HG03064 (cell line): ENCODE measurements at regions not wholly inside any gene's neighbourhood (a gene's known extent, or its start where the extent isn't known, plus 50 kb on each side); places are given as distances from the start of the nearest gene placed in this dataset.

Source experiments
- ATAC-seq: cut with Tn5 transposase; IDR thresholded peaks from one replicate; pipeline ENCODE4 v1.9.1; 2021; ENCODE audit warnings: low read depth; ENCODE audit not compliant: unreplicated experiment

DNA sequence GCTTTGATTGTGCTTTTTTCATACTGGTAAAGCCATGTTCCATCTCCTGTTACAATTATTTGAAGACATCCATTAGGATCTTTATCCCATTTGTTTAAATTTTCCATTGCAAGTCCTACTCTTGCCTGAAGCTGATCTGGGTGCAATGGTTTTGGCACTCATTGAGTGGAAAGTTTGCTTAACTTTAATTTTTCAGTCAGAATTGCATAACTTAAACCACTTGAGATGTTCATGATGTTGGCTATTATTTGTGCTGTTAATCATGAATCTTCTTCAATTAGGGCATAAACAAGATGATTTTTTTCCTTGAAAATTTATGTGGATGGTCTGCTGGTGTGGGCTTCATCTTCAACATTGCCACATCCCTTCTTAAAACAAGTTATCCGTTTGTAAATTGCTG is 180.1 kb downstream of the ST6GAL2 start:
- no peak for ATAC-seq

DNA sequence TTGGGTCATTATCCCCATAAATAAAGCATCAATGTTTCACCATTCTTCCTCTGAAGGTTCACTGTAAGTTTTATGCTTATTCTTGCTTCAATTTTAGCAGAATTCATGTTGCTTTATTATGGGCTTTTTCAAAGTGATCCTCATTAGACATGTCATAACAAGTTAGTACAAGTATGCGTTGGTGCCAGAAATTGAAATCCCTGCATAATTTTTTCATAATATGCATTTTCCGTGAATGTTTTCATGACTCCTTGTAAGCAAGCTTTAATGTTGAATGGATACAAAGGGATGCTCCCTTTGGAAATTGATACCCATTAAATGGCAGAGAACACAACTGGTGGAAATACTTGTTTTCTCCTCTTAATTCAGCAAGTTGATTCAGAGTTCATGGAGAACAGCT is 179.7 kb downstream of the ST6GAL2 start:
- ATAC-seq, result no peak

DNA sequence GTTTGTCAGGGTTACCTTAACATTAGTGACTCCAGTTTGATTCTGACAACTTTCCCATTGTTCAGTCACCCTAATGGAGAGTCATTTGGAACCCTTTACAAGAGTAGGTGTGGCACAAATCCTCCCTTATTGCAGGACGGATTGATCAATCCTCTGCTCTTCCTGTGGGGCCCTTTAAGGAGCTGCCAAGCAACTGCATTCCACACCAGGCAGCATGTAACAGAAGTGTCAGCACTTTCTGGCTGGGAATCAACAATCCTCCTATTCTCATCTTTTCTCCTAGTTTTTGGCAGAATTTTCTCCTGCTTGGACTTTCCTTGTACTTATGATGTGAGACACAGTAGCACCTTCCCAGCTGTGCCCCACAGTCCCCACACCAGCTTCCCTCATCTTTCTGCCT is 177.8 kb downstream of the ST6GAL2 start:
- no peak for ATAC-seq

DNA sequence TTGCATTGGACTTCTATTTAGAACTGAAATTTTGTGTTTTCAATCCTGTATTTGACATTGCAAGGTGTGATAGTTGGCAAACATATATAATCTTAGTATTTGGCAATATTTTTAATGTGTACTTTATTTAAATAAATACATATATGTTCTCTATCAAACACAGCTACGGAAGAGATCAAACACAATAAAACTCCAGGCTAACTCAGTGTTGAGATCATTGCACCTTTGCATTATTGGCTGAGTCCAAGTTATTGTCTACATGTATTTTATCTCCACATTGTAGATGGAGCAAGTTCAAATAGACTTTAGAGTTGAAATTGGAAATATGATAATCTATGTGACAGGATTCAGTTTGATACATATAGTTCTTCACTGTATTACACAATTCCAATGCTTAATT is 176.7 kb downstream of the ST6GAL2 start:
- ATAC-seq, result no peak

DNA sequence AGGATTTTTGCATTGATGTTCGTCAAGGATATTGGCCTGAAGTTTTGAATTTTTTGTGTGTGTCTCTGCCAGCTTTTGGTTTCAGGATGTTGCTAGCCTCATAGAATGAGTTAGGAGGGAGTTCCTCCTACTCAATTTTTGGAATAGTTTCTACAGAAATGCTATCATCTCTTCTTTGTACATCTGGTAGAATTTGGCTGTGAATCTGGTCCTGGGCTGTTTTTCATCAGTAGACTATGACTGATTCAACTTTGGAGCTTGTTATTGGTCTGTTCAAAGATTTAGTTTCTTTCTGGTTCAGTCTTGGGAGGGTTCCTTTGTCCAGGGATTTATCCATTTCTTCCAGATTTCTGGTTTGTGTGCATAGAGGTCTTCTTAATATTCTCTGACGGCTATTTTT is 166.7 kb downstream of the ST6GAL2 start:
- no peak for ATAC-seq

DNA sequence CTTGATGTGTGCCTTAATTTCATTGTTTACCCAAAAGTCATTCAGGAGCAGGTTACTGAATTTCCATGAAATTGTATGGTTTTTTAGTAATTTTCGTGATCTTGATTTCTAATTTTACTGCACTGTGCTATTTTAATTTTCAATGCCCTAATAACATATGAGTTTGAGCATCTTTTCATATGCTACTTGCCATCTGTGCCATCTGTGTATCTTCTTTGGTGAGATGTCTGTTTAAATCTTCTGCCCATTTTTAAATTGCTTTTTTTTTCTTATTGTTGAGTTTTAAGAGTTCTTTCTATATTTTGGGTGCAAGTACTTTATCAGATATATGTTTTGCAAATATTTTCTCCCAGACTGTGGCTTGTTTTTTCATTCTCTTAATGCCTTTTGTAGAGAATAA is 165.9 kb downstream of the ST6GAL2 start:
- ATAC-seq, result no peak

DNA sequence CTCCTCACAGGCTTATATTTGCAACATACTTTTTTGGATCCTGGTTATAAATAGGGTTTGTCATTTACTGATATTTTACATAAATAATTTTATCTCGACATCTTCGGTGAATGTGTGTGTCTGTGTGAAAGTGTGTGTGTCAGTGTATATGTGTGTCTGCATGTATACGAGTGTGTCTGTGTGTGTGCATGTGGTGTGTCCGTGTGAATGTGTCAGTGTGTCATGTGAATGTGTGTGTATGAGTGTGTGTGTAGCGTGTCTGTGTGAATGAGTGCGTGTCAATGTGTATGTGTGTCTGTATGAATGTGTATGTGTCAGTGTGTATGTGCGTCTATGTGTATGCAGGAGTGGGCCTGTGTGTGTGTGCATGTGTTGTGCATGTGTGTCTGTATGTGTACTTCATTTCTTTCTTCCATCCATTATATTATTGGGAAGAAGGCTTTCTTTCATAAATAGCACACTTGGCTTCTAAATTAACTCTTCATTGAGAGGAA is 161.6 kb downstream of the ST6GAL2 start:
- no peak for ATAC-seq

DNA sequence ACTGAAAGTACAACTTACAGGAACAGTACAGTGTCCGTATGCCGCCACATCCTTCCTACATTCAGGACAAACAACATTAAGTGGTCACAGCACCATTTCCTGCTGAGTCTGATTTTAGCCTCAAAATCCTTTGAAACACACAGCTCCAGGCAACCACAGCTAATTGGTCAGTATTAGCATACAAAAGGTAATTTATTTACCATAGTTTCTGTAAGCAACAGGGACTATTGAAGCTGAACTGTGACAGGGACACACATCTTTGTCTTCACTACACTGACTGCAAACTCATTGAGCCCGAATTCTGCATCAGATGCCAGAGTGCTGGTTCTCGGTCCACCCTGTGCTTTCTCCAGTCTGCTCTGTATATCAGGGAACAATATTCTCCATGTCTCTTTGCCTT is 151.8 kb downstream of the ST6GAL2 start:
- ATAC-seq, result no peak

DNA sequence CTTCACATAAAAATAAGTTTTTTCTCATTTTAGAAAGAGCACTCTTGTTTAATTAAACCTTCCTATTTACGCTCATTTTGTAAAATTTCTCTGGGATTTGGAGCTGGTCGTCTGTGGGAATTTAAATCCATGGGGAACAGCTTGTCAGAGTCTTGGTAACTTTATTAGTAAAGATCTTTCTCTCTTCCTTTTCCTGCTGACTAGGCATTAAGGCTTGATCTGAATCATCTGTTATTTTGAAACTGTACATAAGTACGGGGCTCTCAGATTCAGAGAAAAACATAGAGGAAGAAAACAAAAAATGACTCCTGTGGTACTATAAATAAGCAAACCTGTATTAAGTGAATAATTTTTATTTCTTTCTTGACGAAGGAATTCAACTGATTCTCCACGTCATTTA is 150.2 kb downstream of the ST6GAL2 start:
- ATAC-seq, result no peak

DNA sequence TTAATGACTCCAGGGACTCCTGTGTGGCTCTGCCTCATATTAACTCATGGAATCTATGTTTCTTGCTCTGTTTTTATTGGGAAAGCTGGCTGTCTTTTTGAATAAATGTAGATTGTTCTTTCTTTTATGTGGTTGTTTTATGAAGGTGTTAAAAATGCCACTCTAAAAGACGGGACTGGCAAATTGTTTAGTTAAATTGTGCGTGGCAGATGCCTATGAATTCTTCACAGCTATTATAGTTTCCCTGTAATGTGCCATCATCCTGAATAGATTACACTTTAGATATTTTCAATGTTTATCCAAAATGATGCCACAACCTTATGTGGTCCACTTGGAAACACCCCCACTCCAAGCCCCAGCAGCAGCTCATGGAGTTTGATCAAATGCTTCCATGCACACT is 149.7 kb downstream of the ST6GAL2 start:
- ATAC-seq, result no peak

DNA sequence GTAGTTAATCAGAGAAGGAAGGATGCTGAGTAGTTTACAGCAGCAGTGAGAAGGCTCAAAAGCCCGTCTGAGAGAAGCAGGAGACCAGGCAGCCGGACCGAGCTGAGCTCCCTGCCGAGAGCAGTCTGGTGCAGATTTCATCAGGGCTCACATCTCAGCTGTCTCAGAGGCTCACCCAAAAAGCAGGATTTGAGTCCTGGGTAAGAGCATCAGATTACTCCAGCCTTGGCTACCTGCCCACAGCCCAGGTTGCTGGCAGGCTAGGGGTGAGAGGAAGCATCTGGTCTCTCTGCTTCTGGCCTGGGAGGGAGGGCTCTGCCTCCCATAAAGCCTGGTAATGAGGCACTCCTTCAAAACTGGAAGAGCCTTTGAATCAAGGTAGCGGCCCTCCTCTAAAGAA is 140.5 kb downstream of the ST6GAL2 start:
- ATAC-seq, result no peak

DNA sequence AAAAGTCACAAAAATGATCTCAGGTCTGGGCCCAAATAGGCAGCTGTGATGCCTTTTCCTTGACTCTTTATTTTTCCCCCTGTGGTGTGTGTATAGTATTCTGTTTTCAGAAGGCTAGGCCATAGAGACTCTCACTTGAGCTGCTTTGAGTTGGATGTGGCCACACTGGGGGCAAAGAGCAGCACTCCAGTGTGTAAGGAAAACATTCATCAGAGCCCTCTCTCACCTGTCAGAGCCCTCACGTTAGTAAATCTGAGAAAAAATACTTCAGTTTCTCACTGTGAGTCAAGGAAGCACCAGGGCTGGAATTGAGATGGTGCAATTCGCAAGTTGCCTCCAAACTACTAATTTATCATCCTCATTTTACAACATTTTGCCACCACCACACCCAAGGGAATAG is 136.1 kb downstream of the ST6GAL2 start:
- no peak for ATAC-seq
